Activated T-helper 9 cell treated with anti-CD3 and anti-CD28 coated beads, Interleukin-2, amount 50 U/mL, for 16 hours (primary cell): ENCODE measurements at regions not wholly inside any gene's neighbourhood (a gene's known extent, or its start where the extent isn't known, plus 50 kb on each side); places are given as distances from the start of the nearest gene placed in this dataset.

Experiments
- DNase-seq: peaks from one replicate; pipeline ENCODE4 v3.0.0-alpha.2; 2020; ENCODE audit warnings: low read depth

DNA sequence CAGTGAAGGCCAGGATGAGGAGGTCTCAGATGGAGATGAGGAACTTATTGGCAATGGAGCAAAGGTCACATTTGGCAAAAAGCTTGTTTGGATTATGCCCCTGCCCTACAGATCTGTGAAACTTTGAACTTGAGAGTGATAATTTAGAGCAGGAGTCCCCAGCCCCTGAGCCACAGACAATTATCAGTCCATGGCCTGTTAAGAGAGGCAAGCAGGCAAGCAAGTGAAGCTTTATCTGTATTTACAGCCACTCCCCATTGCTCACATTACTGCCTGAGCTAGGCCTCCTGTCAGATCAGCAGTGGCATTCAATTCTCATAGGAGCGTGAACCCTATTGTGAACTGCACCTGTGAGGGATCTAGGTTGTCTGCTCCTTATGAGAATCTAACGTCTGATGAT is 1076.9 kb upstream of the TENM4 start:
- no peak for DNase-seq

DNA sequence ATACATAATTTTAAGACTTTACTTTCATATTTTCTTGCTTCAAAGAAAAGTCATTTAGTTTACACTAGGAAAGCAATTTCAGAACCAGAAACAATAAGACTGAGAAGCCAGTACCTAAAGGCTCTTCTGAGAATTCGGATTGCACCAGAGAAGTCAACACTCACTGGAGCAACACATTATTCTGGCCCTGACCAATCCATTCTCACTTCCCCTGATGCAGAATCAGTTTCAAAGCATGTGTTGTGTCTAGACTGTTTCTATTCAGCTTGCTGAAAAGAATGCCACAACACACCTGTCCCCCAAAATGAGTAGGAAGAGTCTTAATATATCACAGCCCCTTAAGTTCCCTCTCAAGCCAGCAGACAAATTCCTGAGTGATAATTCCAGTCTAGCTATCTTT is 1074.3 kb upstream of the TENM4 start:
- no peak for DNase-seq

DNA sequence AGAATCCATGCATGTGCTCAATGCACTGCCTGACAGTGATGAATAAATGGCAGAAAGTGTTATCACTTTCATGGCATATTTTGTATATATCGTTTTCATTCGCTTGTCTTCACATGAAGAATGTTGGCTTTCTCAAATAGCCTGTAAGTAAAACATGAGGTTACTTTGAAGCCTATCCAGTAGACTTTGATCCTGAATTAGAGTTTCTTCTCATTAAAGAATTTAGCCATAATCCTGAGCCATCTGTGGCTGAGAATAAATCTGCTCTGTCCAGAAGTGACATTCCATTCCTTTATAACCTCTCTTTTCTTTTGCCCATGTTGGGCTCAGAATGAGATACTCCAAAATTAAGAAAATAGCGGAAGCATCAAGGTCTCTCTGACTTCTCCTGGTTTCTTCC is 1071.7 kb upstream of the TENM4 start:
- no peak for DNase-seq

DNA sequence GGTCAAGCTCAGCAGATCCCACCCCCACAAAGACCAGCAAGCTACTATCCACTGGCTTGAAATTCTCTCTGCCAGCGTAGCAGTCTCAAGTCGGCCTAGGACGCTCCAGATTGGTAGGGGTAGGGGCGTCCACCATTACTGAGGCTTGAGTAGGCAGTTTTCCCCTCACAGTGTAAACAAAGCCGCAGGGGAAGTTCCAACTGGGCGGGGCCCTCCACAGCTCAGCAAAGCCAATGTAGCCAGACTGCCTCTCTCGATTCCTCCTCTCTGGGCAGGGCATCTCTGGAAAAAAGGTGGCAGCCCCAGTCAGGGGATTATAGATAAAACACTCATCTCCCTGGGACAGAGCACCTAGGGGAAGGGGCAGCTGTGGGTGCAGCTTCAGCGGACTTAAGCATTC is 1064.9 kb upstream of the TENM4 start:
- DNase-seq: no peak

DNA sequence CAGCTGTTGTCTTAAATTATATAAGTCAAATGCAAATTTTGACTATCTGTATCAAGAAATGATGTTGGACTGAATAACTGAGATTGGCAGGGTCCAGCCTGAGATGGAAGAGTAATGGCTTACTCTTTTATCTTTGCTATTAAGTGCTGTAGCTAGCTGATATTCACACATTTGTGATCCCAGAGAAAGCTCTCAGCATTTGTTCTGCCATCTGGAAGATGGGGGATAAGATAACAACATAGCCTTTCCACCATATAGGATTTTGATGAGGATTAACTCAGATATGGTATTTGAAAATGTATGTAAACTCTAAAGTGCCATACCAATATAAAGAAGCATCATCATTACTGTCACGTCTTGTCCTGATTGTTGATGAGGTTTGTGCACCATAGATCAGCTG is 1063.2 kb upstream of the TENM4 start:
- no peak for DNase-seq

DNA sequence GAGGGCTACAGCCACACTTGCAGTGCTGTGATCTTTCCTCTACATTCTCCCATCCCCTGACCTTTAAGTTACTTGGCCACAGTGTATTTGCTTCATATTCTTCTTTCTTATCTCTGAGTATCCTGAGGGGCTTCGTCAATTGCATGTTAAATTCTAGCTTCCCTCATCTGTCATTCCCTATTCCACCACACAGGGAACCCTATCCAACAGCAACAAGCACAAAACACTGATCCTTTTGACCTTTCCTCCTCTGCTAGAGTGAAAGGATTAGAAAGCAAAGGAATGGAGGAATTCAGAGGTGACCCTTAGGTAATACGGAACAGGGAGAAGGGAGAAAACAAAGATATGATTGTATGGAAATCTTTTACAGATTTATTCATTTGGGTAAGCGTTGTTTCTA is 1061.7 kb upstream of the TENM4 start:
- no peak for DNase-seq

DNA sequence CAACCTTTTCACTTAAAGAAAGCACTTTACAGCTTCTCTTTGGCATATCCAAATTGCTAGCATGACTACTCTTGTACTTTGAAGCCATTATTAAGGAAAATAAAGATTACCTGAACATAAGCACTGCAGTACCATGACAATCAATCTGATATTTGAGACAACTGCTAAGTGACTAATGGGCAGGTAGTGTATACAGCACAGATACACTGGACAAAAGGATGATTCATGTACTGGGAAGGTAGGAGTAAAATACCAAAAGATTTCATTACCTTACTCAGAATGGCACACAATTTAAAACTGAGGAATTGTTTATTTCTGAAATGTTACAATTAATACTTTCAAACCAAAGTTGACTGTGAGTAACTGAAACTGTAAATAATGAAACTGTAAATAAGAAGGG is 1054.3 kb upstream of the TENM4 start:
- no peak for DNase-seq

DNA sequence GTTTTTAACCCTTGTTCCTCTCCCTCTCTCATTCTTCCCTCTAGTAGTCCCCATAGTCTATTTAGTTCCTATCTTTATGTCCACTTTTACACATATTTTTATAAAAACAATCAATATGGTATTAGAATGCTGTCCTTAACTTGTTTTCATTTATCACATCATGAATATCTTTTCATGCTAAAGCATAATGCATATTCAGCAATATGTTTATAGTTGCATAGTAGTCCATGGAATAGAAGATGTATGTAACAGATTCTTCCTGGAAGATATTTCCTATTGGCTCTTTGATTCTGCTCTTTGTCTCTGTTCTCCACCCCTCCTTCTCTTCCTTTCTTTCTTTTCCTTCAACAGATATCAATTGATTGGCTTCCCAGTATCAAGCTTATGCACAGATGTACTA is 1047.1 kb upstream of the TENM4 start:
- no peak for DNase-seq

DNA sequence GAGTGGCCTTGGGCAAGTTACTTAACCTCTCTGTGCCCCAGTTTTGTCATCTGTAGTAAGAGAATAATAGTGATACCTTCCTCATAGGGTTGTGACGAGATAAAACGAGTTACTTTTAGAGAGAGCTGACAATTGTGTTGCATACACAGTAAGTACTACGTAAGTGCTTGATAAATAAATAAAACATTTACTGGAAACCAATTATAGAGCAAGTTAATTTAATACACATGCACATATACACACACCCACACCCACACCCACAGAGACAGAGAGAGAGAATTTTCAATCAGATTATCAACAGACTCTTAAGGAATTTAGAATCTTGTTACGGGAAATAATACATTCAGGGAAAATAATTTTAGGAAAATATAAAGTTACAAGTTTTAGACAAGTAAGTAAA is 1045.8 kb upstream of the TENM4 start:
- no peak for DNase-seq

DNA sequence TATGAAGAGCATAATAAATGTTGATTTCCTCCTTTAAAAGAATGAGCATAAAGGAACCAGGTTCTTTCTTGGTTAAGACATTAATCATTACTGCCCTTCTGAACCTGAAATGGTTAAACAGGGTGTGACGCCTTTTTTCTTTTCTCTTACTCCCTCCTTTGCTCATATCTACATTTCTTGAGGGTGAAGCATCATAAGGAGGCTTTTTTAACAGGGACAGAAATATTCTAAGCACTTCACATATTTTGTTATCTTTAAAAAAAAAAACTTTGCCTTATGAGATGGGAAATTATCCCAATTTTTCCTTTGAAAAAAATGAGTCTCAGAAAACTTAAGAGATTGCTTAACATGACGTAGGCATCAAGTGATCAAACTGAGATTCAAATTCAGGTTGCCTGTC is 1036.3 kb upstream of the TENM4 start:
- no peak for DNase-seq

DNA sequence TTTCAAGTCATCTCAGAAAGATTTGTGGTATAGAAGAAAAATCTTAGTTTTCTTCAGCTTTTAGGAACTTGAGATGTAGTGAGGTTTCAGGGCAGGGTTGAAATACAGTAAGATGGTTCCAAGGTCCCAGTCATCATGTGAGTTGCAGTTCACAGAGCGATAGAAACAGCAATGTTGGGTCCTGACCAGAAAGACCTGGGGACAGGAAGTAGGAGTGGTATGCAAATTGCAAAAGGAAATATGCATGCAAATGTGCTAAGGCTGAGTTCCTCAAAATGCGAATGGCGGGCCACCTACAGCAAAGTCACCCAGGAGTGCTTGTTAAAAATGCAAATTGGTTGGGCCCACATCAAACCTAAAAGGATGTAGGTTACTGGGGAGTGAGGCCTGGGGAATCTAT is 1032.7 kb upstream of the TENM4 start:
- DNase-seq: no peak

DNA sequence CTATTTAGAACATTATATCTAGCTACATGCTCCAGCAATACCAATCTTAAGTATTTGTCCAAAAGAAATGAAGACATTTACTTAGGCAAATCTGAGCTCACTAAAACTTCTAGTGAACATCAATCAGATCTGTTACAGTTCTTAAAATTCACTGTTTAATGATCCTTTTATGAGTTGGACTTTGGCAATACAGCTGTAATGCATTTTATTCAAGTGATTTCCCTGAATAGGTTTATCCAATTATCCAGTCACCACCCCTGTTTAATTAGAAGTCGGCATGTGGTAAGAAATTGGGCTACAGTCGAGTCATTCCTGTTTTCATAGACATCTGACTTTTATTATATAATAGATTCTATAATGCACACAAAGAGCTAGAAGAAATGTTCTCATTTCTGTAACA is 1029.0 kb upstream of the TENM4 start:
- DNase-seq: no peak

DNA sequence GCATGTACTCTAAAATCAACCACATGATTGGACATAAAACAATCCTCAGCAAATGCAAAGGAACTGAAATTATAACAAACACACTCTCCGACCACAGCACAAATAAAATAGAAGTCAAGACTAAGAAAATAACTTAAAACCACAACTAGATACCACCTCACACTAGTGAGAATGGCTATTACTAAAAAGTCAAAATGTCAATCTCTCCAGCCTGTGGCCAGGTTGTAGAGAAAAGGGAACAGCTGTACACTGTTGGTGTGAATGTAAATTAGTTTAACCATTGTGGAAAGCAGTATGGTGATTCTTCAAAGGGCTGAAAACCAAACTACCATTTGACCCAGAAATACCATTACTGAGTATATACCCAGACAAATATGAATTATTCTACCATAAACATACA is 1025.7 kb upstream of the TENM4 start:
- no peak for DNase-seq

DNA sequence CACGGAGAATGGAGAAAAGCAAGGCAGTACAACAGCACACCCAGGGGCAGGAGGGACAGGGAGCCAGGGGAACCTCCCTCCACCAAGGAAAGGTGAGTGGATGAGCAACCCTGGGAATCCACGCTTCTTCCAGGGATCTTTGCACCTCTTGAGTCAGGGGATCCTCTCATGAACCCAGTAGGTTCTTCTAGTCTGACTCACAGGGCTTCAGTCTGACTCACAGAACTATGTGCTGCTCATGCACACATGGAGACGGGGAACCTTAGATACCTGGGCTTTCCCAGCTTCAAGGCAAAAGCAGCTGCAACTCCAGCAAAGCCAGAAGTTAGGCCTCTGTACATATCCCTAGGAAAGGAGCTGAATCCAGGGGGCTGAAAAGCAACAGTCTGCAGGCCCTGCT is 1021.4 kb upstream of the TENM4 start:
- no peak for DNase-seq

DNA sequence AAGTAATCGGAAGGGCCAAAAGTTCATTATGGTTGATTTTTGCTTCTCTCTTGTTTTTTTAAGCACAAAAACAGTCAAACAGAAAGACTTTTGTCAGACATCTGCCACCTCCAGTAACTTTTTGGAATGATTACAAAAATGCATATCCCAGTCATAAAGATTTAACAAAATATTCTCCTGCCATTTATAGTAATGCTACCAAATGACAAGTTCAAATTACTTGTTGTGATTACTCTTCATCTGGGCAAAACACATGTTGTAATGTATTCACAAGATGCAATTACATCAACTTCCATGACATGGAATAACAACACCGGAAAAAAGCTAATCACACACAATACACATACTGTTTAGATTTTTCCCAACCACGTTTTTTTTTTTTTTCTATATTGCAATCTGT is 1017.5 kb upstream of the TENM4 start:
- no peak for DNase-seq

DNA sequence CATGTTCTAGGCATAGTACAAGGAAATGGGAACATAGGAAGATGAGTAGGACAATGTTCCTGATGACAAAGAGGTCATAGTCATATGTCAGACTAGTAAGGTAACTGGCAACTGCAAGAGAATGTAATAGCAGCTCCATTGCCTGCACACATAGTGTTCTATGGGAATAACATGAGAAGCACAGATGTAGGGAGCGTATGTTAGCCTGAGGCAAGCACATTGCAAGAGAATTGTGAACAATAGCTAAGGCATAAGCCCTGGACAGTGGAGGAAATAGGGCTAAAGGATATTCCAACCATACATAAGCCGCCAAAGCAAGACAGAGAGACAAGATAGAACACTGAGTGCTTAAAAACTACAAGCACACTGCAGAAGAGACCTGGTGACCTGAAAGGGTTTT is 1017.0 kb upstream of the TENM4 start:
- DNase-seq: no peak

DNA sequence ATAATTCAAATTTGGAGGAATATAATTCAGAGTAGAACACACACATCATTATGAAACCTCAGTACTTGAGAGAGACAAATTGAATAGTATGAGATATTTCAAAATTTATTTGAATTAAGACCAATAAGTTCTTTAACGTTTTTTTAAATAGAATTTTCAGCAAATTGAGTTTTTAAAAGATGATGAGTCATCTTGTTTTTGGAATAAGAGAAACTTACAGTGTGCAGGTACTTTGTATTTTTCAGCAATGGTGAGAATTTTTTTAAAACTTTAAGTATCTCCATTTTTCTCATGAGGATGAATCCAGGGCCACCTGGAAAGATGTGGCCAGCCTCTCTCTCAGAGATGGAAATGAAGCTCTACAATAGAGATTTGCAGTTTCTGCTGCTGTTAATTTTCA is 1015.0 kb upstream of the TENM4 start:
- no peak for DNase-seq

DNA sequence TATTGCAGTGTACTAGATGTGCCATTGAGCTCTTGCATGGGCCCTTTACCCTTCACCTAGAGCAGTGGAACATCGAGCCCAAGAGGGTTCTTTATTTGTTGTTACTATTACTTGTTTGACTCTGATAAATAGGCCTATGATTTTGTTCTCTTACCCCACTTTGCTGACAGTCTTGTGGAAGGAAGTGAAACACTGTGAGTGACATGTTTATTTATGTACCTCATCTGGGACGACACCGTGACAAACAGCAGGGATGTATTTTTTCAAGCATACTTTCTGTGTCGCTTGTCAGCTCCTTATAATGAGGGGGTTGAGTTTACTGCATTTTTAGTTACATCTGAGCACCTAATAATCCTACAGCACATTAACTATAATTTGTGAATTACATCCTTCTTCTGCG is 1010.3 kb upstream of the TENM4 start:
- no peak for DNase-seq

DNA sequence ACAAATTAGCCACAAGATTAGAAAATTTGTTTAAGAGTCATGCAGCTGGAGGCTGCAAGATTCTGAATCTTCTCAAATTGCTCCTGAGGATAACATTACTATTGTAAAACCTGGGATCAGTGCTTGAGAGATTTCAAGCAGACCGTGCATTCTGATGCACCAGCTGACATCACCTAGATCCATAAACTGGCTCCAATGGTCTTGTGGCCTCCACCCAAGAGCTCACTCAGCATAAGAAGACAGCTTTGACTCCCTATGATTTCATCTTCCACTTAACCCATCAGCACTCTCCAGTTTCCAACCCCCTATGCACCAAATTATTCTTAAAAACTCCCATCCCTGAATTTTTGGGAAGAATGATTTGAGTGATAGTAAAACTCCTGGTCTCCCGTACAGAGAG is 1007.9 kb upstream of the TENM4 start:
- DNase-seq: no peak

DNA sequence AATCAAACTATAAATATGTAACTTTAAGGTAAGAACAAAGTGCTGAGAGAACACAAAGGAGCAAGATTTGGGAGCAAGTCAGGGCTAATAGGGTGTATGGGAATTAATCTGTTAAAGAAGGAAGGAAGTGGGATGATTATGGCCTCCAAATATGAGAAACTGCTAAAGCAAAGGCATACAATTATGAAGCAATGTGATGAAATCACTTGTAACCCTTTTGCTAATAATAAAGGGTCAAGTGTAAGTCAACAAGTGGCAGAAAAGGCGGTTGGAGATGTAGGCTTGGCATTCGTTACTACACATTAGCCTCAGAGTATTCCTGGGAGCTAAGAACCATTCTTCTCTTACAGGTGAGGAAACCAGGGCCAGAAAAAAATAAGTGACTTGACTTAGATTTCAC is 1002.3 kb upstream of the TENM4 start:
- no peak for DNase-seq

DNA sequence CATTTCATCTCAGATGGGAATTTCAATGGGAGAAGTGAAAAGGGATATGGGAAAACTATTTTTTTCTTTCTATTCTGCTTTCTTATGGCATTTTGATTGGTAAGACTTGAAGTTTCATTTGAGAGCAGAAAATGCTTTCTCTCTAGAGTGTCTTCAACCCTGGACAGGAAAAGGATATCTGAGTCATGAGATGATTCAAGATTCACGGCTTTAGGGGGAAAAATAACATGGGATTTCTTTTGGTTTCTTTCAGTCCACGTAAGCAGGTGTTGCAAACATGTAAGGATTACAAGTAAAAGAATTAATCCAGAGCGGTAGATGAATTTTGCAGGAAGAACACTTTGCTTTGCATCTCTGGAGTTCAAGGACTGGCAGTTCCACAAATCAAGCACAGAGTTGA is 1001.0 kb upstream of the TENM4 start:
- DNase-seq: no peak

DNA sequence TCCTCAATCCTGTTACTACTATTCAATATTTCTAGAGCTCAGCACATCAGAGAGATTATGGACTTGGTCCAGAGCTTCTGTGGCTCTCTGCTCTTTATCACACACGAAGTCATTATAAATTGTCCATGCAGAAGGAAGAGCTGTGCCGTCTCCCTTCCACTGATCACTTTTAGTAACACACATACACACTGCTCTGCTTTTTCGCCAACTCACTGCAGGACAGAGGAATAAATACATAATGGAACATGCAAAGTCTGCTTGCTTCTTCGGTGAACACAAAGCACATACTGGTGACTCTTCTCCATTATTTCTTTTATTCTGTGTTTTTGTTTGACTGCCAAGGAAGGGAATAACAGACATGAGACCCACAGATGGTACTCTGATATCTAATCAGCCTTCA is 1000.0 kb upstream of the TENM4 start:
- DNase-seq: no peak

DNA sequence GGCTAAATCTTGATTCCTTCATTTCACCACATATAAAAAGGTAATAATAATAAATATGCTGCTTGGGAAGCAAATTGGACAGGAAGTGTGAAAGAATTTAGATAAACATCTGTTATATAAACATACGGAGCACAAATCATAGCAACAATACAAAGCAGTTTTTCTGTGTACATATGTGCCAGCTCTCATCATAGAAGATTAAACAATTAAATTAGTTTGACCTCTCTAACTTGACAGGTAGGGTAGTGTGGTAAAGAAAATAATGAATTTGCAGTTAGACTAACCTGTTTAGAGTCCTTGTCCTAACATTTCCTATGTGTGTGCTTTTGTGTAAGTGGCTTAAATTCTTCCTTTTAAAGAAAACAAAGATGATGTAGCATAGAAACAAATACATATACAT is 995.7 kb upstream of the TENM4 start:
- DNase-seq: no peak

DNA sequence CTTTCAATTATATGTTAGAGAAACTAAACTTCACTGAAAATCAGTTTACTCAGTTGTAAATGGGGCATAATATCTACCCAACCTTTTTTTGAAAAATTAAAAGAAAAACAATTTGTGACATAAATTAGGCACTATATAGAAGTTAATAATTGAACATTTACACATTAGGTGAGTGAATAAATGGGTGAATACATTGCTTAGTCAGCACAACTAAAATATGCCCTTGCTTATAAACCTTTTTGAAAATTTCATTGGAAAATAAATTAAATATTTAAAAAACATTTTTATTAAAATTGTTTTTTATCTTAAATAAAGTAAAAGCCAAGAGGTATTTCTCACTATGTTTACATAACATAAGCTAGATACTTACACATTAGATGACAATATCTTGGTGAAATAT is 994.5 kb upstream of the TENM4 start:
- DNase-seq: no peak

DNA sequence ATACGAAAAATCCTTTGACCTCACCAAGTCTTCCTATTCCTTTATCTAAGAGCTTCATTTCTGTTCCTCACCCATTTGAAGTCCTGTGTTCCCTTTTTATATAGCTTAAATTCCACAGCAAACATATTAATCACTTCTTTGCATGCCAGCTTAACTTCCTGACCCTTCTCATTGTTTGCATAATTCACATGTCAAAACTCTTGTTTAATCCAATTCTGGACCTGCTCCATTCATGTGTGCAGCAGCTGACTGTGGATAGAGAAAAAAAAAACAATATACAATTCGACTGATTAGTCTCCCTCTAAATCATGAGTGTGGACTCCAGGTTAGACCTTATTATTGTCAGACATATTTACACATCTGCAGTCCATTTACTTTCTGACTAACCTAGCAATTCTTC is 991.2 kb upstream of the TENM4 start:
- DNase-seq: no peak
